ENCODE measurements at regions not wholly inside any gene's neighbourhood (a gene's known extent, or its start where the extent isn't known, plus 50 kb on each side); places are given as distances from the start of the nearest gene placed in this dataset.

GRCh38 chr5:112106878-112107277 is 312.2 kb downstream of the EPB41L4A start (continued):
- no peak for TF ChIP-seq REST (IDR thresholded peaks at IDR 0.05; ENCODE audit: unreplicated experiment)
- no peak for TF ChIP-seq EZH2 (IDR thresholded peaks at IDR 0.05; ENCODE audit: low read depth, unreplicated experiment)
- no peak for TF ChIP-seq CREB1 (CRISPR knock-in tag; IDR thresholded peaks at IDR 0.05; ENCODE audit: low read depth)
- no peak for TF ChIP-seq EZH2phosphoT487 (IDR thresholded peaks at IDR 0.05; ENCODE audit: unreplicated experiment)
- no peak for TF ChIP-seq CTCF (conservative IDR thresholded peaks at IDR 0.05; ENCODE audit: low read depth in 2 of 2)
- no peak for TF ChIP-seq ETS1 (IDR thresholded peaks at IDR 0.05)

GRCh38 chr5:112097768-112098167 is 321.3 kb downstream of the EPB41L4A start:
- TF ChIP-seq POLR2AphosphoS5 (IDR thresholded peaks at IDR 0.05; ENCODE audit: low read depth) (no peak), CTCF (conservative IDR thresholded peaks at IDR 0.05; ENCODE audit: low read depth in 2 of 2) (no peak), ZNF331 (CRISPR knock-in tag; IDR thresholded peaks at IDR 0.05; ENCODE audit: low read depth) (no peak), CREB1 (CRISPR knock-in tag; IDR thresholded peaks at IDR 0.05; ENCODE audit: low read depth) (no peak), ZNF114 (CRISPR knock-in tag; IDR thresholded peaks at IDR 0.05) (no peak), STAT1 (IDR thresholded peaks at IDR 0.05; ENCODE audit: unreplicated experiment) (no peak), REST (IDR thresholded peaks at IDR 0.05; ENCODE audit: unreplicated experiment) (no peak), EZH2phosphoT487 (IDR thresholded peaks at IDR 0.05; ENCODE audit: unreplicated experiment) (no peak), ETS1 (IDR thresholded peaks at IDR 0.05) (no peak)
- Histone ChIP-seq H4K20me1 (replicated peaks; ENCODE audit: insufficient read depth) (no peaks in the 10 kb centered on the region), H3K27me3 (ENCODE audit: insufficient read depth) (no peaks in the 10 kb centered on the region), H3F3A (replicated peaks; ENCODE audit: low read depth) (no peaks in the 10 kb centered on the region), H3K79me2 (replicated peaks; ENCODE audit: insufficient read depth) (no peaks in the 10 kb centered on the region), H2AFZ (0 out of 2 replicates have a peak overlapping the region, but pooled peaks have one; percentile 48), H3K27ac (ENCODE audit: low read depth) (no peak overlapping the region), H3K36me3 (ENCODE audit: insufficient read depth) (no peaks in the 10 kb centered on the region), H3K9me2 (ENCODE audit: insufficient read depth) (no peaks in the 10 kb centered on the region), H3K4me3 (no peak overlapping the region), H3K4me2 (no peak overlapping the region), H3K4me1 (ENCODE audit: insufficient read depth) (no peaks in the 10 kb centered on the region)
- DNase-seq (ENCODE audit: low spot score), result no peak
- Mint-ChIP-seq H3K27ac (no peak overlapping the region), H3K36me3 (ENCODE audit: low read depth) (no peaks in the 10 kb centered on the region), H3K27me3 (ENCODE audit: insufficient read depth, low read depth, poor library complexity) (no peaks in the 10 kb centered on the region), H3K9me3 (peaks cover 3% of the 10 kb centered on the region; the same call in 1 of the 3 replicates), H3K4me3 (no peak overlapping the region), H3K4me1 (no peaks in the 10 kb centered on the region)
- ATAC-seq, result no peak

Measured in GM23338 (cell line).